Panc1 (cell line): ENCODE measurements at regions not wholly inside any gene's neighbourhood (a gene's known extent, or its start where the extent isn't known, plus 50 kb on each side); places are given as distances from the start of the nearest gene placed in this dataset.

Source experiments
- ATAC-seq: fragments of 200-7000 bp; cut with Tn5 transposase; 2 replicates; pipeline ENCODE4 v1.9.1; 2020; ENCODE audit warnings: mild to moderate bottlenecking, moderate library complexity
- BruUV-seq: library from RNA; stranded (reverse); fragments of 400-500 nt; replicated peaks from 2 replicates; lab custom pipeline; 2021; lab: Mats Ljungman, UMichigan
- CTCF ChIA-PET: fragments of 300-600 bp; sonication (Branson Sonifier 250); formaldehyde crosslinking; loops from one replicate; lab custom pipeline; 2022; ENCODE audit warnings: antibody characterized with exemption; lab: Charles Lee
- POLR2A ChIA-PET: fragments of 300-600 bp; sonication (Branson Sonifier 250); formaldehyde crosslinking; loops from one replicate; lab custom pipeline; 2022; ENCODE audit warnings: antibody characterized with exemption; lab: Charles Lee
- DNase-seq: peaks from one replicate; pipeline ENCODE4 v3.0.0-alpha.2; 2010; ENCODE audit warnings: low read depth, low spot score
- H3K27ac ChIP-seq: 2 replicates; pipeline ENCODE4 v1.5.1; 2011; ENCODE audit warnings: mild to moderate bottlenecking, low read length, inconsistent platforms
- H3K27me3 ChIP-seq: fragments of 200-500 bp; sonication (Bioruptor generic); 2 replicates; pipeline ENCODE4 v1.6.0; 2014; ENCODE audit warnings: low read length, inconsistent platforms; ENCODE audit not compliant: control insufficient read depth, insufficient read depth
- H3K36me3 ChIP-seq: fragments of 200-500 bp; sonication (Bioruptor generic); 2 replicates; pipeline ENCODE4 v1.5.1; 2014; ENCODE audit warnings: inconsistent platforms, mild to moderate bottlenecking, low read length, moderate library complexity; ENCODE audit not compliant: control insufficient read depth, insufficient read depth
- H3K4me1 ChIP-seq: 2 replicates; pipeline ENCODE4 v1.5.1; 2011; ENCODE audit warnings: inconsistent platforms, mild to moderate bottlenecking, low read length, moderate library complexity; ENCODE audit not compliant: control insufficient read depth, insufficient read depth
- H3K4me3 ChIP-seq, 2 experiments: 2 replicates each; pipeline ENCODE4 v1.5.1; 2011 to 2012; ENCODE audit warnings: low read depth in 2 of 2, low read length in 2 of 2, mild to moderate bottlenecking in 2 of 2, inconsistent platforms in 1 of 2, moderate library complexity in 1 of 2
- H3K9me3 ChIP-seq: fragments of 200-500 bp; sonication (Bioruptor generic); 2 replicates; pipeline ENCODE4 v1.5.1; 2014; ENCODE audit warnings: low read depth, mild to moderate bottlenecking, inconsistent platforms, low read length, moderate library complexity; ENCODE audit not compliant: control insufficient read depth, insufficient read depth
- POLR2AphosphoS5 ChIP-seq: IDR thresholded peaks from 2 replicates; pipeline ENCODE4 v1.6.1; 2012; ENCODE audit warnings: mild to moderate bottlenecking, low read depth, low read length, moderate library complexity
- REST ChIP-seq, 2 experiments: IDR thresholded peaks; 2 replicates each; pipeline ENCODE4 v1.6.1; 2011 to 2012; ENCODE audit warnings: low read depth in 2 of 2, control low read depth in 1 of 2, low read length in 1 of 2, mild to moderate bottlenecking in 1 of 2, moderate library complexity in 1 of 2; ENCODE audit not compliant: insufficient read depth in 1 of 2
- SIN3A ChIP-seq: IDR thresholded peaks from 2 replicates; pipeline ENCODE4 v1.6.1; 2012; ENCODE audit warnings: low read depth, mild to moderate bottlenecking, low read length, moderate library complexity, borderline replicate concordance; ENCODE audit not compliant: insufficient read depth
- TCF7L2 ChIP-seq: IDR thresholded peaks from 2 replicates; pipeline ENCODE4 v1.6.1; 2011; ENCODE audit warnings: mild to moderate bottlenecking, low read depth, low read length, inconsistent platforms
- in situ Hi-C: cut with HindIII; loops from 2 replicates; pipeline ENCODE4 v1.10.0; 2016; ENCODE audit warnings: low sequenced_read_pairs, low pct_unique_long_range_greater_than_20kb
- intact Hi-C: fragments of 100-400 bp; cut with micrococcal nuclease; formaldehyde crosslinking; loops from one replicate; pipeline ENCODE4 v1.10.0; 2022; ENCODE audit not compliant: unreplicated experiment
- TF ChIP-seq, protein P1 (sequence below): fragments of 450-650 bp; IDR thresholded peaks from 2 replicates; pipeline ENCODE4 v1.5.1; 2017; ENCODE audit warnings: mild to moderate bottlenecking

DNA sequence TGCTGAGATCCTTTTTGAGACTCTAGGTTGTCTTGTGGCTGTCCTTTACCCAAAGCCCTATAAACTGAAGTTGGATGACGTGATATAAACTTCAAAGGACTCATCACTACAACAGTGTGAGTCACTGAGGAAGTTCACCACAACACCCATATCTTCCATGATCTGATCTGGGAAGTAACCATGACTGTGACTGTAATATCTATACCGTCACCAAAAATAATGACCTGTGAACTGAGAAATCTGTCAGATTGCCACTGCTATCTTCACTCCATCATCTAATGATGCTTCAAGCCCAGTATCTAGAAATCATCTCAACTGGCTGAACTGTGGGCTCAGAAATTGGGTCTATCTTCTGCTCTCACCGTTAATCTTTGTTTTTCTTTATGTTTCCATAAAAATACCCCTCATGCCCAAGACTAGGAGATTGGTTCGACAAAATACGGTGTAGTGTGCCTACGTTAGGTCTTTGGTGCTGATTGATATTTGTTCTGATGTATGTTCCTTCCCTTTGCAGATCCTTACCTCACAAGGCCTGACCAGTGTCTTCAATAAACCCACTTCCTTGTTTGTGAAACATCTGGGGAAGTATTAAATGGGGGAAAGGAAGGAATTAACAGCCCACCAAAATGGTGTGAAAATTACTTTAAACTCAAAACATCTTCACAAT lies 78.2 kb downstream of the MYL12B start:
- no peaks in the 10 kb centered on the region for H3K9me3 ChIP-seq
- ChIA-PET CTCF (no interaction called here), POLR2A (no interaction called here)
- peak overlapping the region; percentile 52; the same call in 1 of the 2 replicates for H3K27ac ChIP-seq
- no peaks in the 10 kb centered on the region for H3K36me3 ChIP-seq
- in situ Hi-C loops (no loop called here), intact Hi-C loops (no loop called here)
- no peaks in the 10 kb centered on the region for H3K4me1 ChIP-seq
- no peak for TF ChIP-seq REST (IDR thresholded peaks at IDR 0.05; ENCODE audit: insufficient read depth in 1 of 2, low read depth in 2 of 2, low read length in 1 of 2)
- TF ChIP-seq, protein P1, sequence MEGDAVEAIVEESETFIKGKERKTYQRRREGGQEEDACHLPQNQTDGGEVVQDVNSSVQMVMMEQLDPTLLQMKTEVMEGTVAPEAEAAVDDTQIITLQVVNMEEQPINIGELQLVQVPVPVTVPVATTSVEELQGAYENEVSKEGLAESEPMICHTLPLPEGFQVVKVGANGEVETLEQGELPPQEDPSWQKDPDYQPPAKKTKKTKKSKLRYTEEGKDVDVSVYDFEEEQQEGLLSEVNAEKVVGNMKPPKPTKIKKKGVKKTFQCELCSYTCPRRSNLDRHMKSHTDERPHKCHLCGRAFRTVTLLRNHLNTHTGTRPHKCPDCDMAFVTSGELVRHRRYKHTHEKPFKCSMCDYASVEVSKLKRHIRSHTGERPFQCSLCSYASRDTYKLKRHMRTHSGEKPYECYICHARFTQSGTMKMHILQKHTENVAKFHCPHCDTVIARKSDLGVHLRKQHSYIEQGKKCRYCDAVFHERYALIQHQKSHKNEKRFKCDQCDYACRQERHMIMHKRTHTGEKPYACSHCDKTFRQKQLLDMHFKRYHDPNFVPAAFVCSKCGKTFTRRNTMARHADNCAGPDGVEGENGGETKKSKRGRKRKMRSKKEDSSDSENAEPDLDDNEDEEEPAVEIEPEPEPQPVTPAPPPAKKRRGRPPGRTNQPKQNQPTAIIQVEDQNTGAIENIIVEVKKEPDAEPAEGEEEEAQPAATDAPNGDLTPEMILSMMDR: no peak
- TF ChIP-seq TCF7L2: no peak
- TF ChIP-seq POLR2AphosphoS5: no peak
- TF ChIP-seq SIN3A: no peak
- no peak for ATAC-seq
- no peak for DNase-seq
- H3K27me3 ChIP-seq: no peaks in the 10 kb centered on the region
- no peak overlapping the region for H3K4me3 ChIP-seq
- no TSS peak for BruUV-seq

DNA sequence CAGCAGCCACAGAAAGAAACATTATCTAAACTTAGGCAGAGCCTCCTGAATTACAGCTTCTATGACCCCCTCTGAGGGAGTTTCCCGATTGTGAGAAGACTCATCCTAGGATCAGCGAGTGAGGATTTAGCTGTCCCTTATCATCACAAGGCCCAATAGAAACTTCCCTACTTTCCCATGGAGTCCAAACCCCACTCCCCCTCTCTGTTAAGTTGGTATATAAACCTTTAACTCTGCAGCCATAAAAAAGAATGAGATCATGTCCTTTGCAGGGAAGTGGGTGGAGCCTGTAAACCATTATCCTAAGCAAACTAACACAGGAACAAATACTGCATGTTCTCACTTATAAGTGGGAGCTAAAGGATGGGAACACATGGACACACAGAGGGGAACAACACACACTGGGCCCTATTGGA lies 78.8 kb downstream of the MYL12B start:
- CTCF ChIA-PET: no interaction called here
- in situ Hi-C loops (no loop called here), intact Hi-C loops (no loop called here)
- no TSS peak for BruUV-seq
- no peak for DNase-seq
- H3K27me3 ChIP-seq: no peaks in the 10 kb centered on the region
- H3K27ac ChIP-seq: no peak overlapping the region
- H3K36me3 ChIP-seq: no peaks in the 10 kb centered on the region
- peaks cover 3% of the 10 kb centered on the region; the same call in 1 of the 2 replicates for H3K4me1 ChIP-seq
- POLR2A ChIA-PET: no interaction called here
- no peak for ATAC-seq
- no peaks in the 10 kb centered on the region for H3K9me3 ChIP-seq
- TF ChIP-seq, protein P1: no peak
- TF ChIP-seq SIN3A: no peak
- H3K4me3 ChIP-seq: no peak overlapping the region
